ENCODE measurements at regions not wholly inside any gene's neighbourhood (a gene's known extent, or its start where the extent isn't known, plus 50 kb on each side); places are given as distances from the start of the nearest gene placed in this dataset.

DNA sequence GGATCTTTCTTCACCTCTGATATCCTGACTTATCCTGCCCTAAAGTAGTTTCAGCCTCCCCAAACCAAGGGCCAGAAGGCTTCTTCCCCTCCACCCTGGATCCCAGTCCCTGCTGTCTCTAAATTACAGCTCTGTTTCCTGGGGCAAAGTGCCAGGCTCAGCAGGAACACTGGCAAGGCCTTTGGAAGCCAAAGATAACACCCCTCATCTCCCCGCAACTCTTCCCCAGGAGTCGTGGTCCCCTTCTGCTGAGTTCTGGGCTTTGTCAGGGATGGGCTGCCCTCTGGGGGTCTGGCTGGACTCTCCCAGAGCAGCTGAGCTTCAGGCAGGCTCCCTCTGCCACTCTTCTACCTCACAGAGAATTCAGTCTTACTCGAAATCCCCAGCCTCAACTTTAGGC, 53.8 kb upstream of the AMPD3 start:
- TF ChIP-seq, protein P1, sequence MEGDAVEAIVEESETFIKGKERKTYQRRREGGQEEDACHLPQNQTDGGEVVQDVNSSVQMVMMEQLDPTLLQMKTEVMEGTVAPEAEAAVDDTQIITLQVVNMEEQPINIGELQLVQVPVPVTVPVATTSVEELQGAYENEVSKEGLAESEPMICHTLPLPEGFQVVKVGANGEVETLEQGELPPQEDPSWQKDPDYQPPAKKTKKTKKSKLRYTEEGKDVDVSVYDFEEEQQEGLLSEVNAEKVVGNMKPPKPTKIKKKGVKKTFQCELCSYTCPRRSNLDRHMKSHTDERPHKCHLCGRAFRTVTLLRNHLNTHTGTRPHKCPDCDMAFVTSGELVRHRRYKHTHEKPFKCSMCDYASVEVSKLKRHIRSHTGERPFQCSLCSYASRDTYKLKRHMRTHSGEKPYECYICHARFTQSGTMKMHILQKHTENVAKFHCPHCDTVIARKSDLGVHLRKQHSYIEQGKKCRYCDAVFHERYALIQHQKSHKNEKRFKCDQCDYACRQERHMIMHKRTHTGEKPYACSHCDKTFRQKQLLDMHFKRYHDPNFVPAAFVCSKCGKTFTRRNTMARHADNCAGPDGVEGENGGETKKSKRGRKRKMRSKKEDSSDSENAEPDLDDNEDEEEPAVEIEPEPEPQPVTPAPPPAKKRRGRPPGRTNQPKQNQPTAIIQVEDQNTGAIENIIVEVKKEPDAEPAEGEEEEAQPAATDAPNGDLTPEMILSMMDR (IDR thresholded peaks at IDR 0.05) = no peak
- no peak for TF ChIP-seq POLR2A (IDR thresholded peaks at IDR 0.05)
